PC-9 (cell line): ENCODE measurements at regions not wholly inside any gene's neighbourhood (a gene's known extent, or its start where the extent isn't known, plus 50 kb on each side); places are given as distances from the start of the nearest gene placed in this dataset.

Source experiments
- CTCF ChIP-seq: fragments of 200-600 bp; sonication (generic); conservative IDR thresholded peaks from 2 replicates; pipeline ENCODE4 v1.6.1; 2017; ENCODE audit warnings: mixed run types, antibody characterized with exemption, mild to moderate bottlenecking, moderate library complexity
- EZH2 ChIP-seq: fragments of 200-600 bp; sonication (generic); IDR thresholded peaks from 2 replicates; pipeline ENCODE4 v1.8.0; 2017; ENCODE audit warnings: antibody characterized with exemption, low read depth

GRCh38 chr1:143661418-143662101, 310.2 kb downstream of the FAM72C start:
- TF ChIP-seq CTCF (no peak), EZH2 (no peak)
